Osteoblast (primary cell): ENCODE measurements at regions not wholly inside any gene's neighbourhood (a gene's known extent, or its start where the extent isn't known, plus 50 kb on each side); places are given as distances from the start of the nearest gene placed in this dataset.
"Not testable (repeated sequence)": the region's sequence is repeated elsewhere in the genome, so short reads cannot be mapped to it uniquely, and the experiment has no call there.

Experiments
- DNase-seq: peaks from one replicate; pipeline ENCODE4 v3.0.0; 2011; ENCODE audit warnings: low spot score, mixed read lengths; ENCODE audit not compliant: insufficient read length; ENCODE audit errors: missing footprints
- H2AFZ ChIP-seq: 2 replicates; pipeline ENCODE4 v1.6.0; 2011; ENCODE audit warnings: mild to moderate bottlenecking, low read length
- H3K27ac ChIP-seq: 2 replicates; pipeline ENCODE4 v1.5.1; 2011; ENCODE audit warnings: mild to moderate bottlenecking, low read depth, low read length, moderate library complexity
- H3K27me3 ChIP-seq: 2 replicates; pipeline ENCODE4 v1.6.0; 2012; ENCODE audit warnings: mild to moderate bottlenecking, control low read depth, inconsistent platforms, low read length, moderate library complexity; ENCODE audit not compliant: insufficient read depth
- H3K36me3 ChIP-seq: 2 replicates; pipeline ENCODE4 v1.5.1; 2011; ENCODE audit warnings: mild to moderate bottlenecking, low read length, control low read depth, moderate library complexity; ENCODE audit not compliant: insufficient read depth
- H3K4me1 ChIP-seq: 2 replicates; pipeline ENCODE4 v1.5.1; 2011; ENCODE audit warnings: mild to moderate bottlenecking, low read length, control low read depth, moderate library complexity; ENCODE audit not compliant: insufficient read depth
- H3K4me2 ChIP-seq: 2 replicates; pipeline ENCODE4 v1.6.0; 2011; ENCODE audit warnings: mild to moderate bottlenecking, low read length; ENCODE audit not compliant: insufficient read depth
- H3K4me3 ChIP-seq: fragments of 200-600 bp; sonication (generic); 3 replicates; pipeline ENCODE4 v1.5.1; 2012; ENCODE audit warnings: mild to moderate bottlenecking, low read length, inconsistent platforms; ENCODE audit not compliant: insufficient read depth
- H3K79me2 ChIP-seq: 2 replicates; pipeline ENCODE4 v1.6.0; 2012; ENCODE audit warnings: mild to moderate bottlenecking, low read length, control low read depth, inconsistent platforms; ENCODE audit not compliant: insufficient read depth
- H3K9me3 ChIP-seq: 2 replicates; pipeline ENCODE4 v1.5.1; 2011; ENCODE audit warnings: low read depth, low read length, control low read depth
- H4K20me1 ChIP-seq: 2 replicates; pipeline ENCODE4 v1.6.0; 2012; ENCODE audit warnings: mild to moderate bottlenecking, low read length, control low read depth; ENCODE audit not compliant: insufficient read depth
- CTCF ChIP-seq: IDR thresholded peaks from 2 replicates; pipeline ENCODE4 v1.5.1; 2011; ENCODE audit warnings: mild to moderate bottlenecking, low read depth, low read length, moderate library complexity; ENCODE audit errors: extremely low read depth

- TF ChIP-seq CTCF: no peak
- no peaks in the 10 kb centered on the region for H3K36me3 ChIP-seq
- H4K20me1 ChIP-seq: no peaks in the 10 kb centered on the region
- no peak for DNase-seq
- H3K27me3 ChIP-seq: no peaks in the 10 kb centered on the region
- no peaks in the 10 kb centered on the region for H3K4me1 ChIP-seq
- H3K79me2 ChIP-seq: no peaks in the 10 kb centered on the region
- no peak overlapping the region for H3K4me3 ChIP-seq
- H3K27ac ChIP-seq: no peak overlapping the region
- H3K4me2 ChIP-seq: no peak overlapping the region
- H2AFZ ChIP-seq: no peak overlapping the region
- peaks cover 6% of the 10 kb centered on the region for H3K9me3 ChIP-seq
Measured at GRCh38 chr14:106530031-106530422, 1003.6 kb downstream of the TMEM121 start.

GRCh38 chr14:106530423-106531107, 1004.2 kb downstream of the TMEM121 start:
- no peak for TF ChIP-seq CTCF
- H3K4me1 ChIP-seq: no peaks in the 10 kb centered on the region
- no peaks in the 10 kb centered on the region for H4K20me1 ChIP-seq
- H3K27me3 ChIP-seq: no peaks in the 10 kb centered on the region
- H3K9me3 ChIP-seq: peaks cover 6% of the 10 kb centered on the region
- no peak for DNase-seq
- no peak overlapping the region for H3K4me2 ChIP-seq
- H3K4me3 ChIP-seq: no peak overlapping the region
- H3K27ac ChIP-seq: no peak overlapping the region
- no peaks in the 10 kb centered on the region for H3K79me2 ChIP-seq
- no peak overlapping the region for H2AFZ ChIP-seq
- H3K36me3 ChIP-seq: no peaks in the 10 kb centered on the region

GRCh38 chr14:106537597-106537996, 1011.2 kb downstream of the TMEM121 start:
- not testable (repeated sequence) for DNase-seq, H3K4me2 ChIP-seq, H3K27me3 ChIP-seq, H3K79me2 ChIP-seq, H3K9me3 ChIP-seq, H3K4me3 ChIP-seq, H3K4me1 ChIP-seq, H3K36me3 ChIP-seq, H2AFZ ChIP-seq, H4K20me1 ChIP-seq, H3K27ac ChIP-seq

GRCh38 chr14:106538201-106538600, 1011.8 kb downstream of the TMEM121 start:
- no peak for TF ChIP-seq CTCF

More at GRCh38 chr14:106538201-106538600, 1011.8 kb downstream of the TMEM121 start:
- Histone ChIP-seq H3K4me2 (no peak overlapping the region), H3K9me3 (no peaks in the 10 kb centered on the region), H3K79me2 (no peaks in the 10 kb centered on the region), H3K27ac (no peak overlapping the region), H3K4me1 (no peaks in the 10 kb centered on the region), H2AFZ (no peak overlapping the region), H3K27me3 (no peaks in the 10 kb centered on the region), H3K4me3 (no peak overlapping the region), H4K20me1 (no peaks in the 10 kb centered on the region), H3K36me3 (no peaks in the 10 kb centered on the region)
- DNase-seq: no peak
